ENCODE measurements at regions not wholly inside any gene's neighbourhood (a gene's known extent, or its start where the extent isn't known, plus 50 kb on each side); places are given as distances from the start of the nearest gene placed in this dataset.

DNA sequence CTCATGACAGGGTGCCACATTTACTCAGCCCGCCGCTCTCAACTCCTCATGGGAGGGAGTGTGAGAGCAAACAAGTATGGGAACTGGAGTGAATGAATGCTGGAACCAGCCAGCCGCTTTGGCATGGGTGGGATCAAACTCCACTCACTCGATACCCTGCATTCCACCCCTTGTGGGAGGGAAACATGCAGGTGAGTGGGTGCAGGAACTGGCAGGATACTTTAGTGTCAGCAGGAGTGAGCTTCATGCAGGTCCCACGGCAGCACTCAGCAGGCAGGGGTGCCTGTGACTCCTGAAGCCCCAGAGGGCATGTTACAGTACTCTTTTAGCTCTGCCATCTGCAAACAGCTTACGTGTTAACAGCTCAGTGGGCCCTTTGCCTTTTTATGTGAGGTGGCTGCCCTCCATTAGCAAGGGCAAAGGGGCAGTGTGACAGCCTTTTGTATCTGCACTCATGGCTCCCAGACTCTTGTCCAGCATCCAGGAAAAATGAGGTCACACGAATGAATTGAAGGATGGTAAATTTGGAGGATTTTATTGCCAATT lies 433.2 kb upstream of the NMUR2 start:
- no peaks in the 10 kb centered on the region for H3K36me3 ChIP-seq (ENCODE audit: control insufficient read depth, insufficient read depth, low read length)
- H3K27ac ChIP-seq (ENCODE audit: low read length): no peak overlapping the region
- no peak overlapping the region for H3K4me3 ChIP-seq (ENCODE audit: low read length)
- no peaks in the 10 kb centered on the region for H3K27me3 ChIP-seq (ENCODE audit: control insufficient read depth, insufficient read depth, low read length)
- no peaks in the 10 kb centered on the region for H3K4me1 ChIP-seq (ENCODE audit: control insufficient read depth, insufficient read depth, low read length)
- DNase-seq: peak; percentile 3
- WGBS (ENCODE audit: insufficient coverage): 68% methylated on average over 3 of the region's 7 CpGs
- H3K9me3 ChIP-seq (replicated peaks; ENCODE audit: control insufficient read depth, low read depth, low read length): peaks cover 2% of the 10 kb centered on the region

DNA sequence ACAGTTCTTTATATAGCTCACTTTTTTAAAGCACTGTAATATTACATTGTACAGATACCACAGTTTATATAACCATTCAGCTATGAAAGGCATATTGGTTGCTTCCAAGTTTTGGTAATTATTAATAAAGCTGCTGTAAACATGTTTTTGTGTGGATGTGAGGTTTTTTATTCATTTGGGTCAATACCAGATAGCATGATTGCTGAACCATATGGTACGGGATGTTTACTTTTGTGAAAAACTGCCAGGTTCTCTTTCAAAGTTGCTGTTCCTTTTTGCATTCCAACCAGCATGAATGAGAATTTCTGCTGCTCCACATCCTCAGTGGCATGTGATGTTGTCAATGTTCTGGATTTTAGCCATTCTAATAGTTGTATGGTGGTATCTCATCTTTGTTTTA lies 439.6 kb upstream of the NMUR2 start:
- no peak overlapping the region for H3K27ac ChIP-seq (ENCODE audit: low read length)
- H3K4me1 ChIP-seq (ENCODE audit: control insufficient read depth, insufficient read depth, low read length): no peaks in the 10 kb centered on the region
- H3K4me3 ChIP-seq (ENCODE audit: low read length): no peak overlapping the region
- no CpG with 5 or more reads among the region's 1 CpG for whole genome bisulfite sequencing (ENCODE audit: insufficient coverage)
- no peaks in the 10 kb centered on the region for H3K36me3 ChIP-seq (ENCODE audit: control insufficient read depth, insufficient read depth, low read length)
- no peaks in the 10 kb centered on the region for H3K9me3 ChIP-seq (replicated peaks; ENCODE audit: control insufficient read depth, low read depth, low read length)
- no peak for DNase-seq
- H3K27me3 ChIP-seq (ENCODE audit: control insufficient read depth, insufficient read depth, low read length): no peaks in the 10 kb centered on the region

- Histone ChIP-seq H3K27ac (ENCODE audit: low read length) (no peak overlapping the region), H3K9me3 (replicated peaks; ENCODE audit: control insufficient read depth, low read depth, low read length) (no peaks in the 10 kb centered on the region), H3K36me3 (ENCODE audit: control insufficient read depth, insufficient read depth, low read length) (no peaks in the 10 kb centered on the region), H3K27me3 (ENCODE audit: control insufficient read depth, insufficient read depth, low read length) (no peaks in the 10 kb centered on the region), H3K4me1 (ENCODE audit: control insufficient read depth, insufficient read depth, low read length) (no peaks in the 10 kb centered on the region), H3K4me3 (ENCODE audit: low read length) (no peak overlapping the region)
- DNase-seq: no peak
- no CpG with 5 or more reads among the region's 2 CpGs for WGBS (ENCODE audit: insufficient coverage)
Measured at GRCh38 chr5:152853361-152853760, 448.3 kb upstream of the NMUR2 start.

GRCh38 chr5:152855441-152855840 lies 450.4 kb upstream of the NMUR2 start:
- Histone ChIP-seq H3K27ac (ENCODE audit: low read length) (no peak overlapping the region), H3K27me3 (ENCODE audit: control insufficient read depth, insufficient read depth, low read length) (no peaks in the 10 kb centered on the region), H3K4me1 (ENCODE audit: control insufficient read depth, insufficient read depth, low read length) (no peaks in the 10 kb centered on the region), H3K9me3 (replicated peaks; ENCODE audit: control insufficient read depth, low read depth, low read length) (no peaks in the 10 kb centered on the region), H3K36me3 (ENCODE audit: control insufficient read depth, insufficient read depth, low read length) (no peaks in the 10 kb centered on the region), H3K4me3 (ENCODE audit: low read length) (no peak overlapping the region)
- no CpG with 5 or more reads among the region's 4 CpGs for WGBS (ENCODE audit: insufficient coverage)
- peak; percentile 14 for DNase-seq

- H3K4me3 ChIP-seq (ENCODE audit: low read length): no peak overlapping the region
- H3K36me3 ChIP-seq (ENCODE audit: control insufficient read depth, insufficient read depth, low read length): no peaks in the 10 kb centered on the region
- no peaks in the 10 kb centered on the region for H3K27me3 ChIP-seq (ENCODE audit: control insufficient read depth, insufficient read depth, low read length)
- no peaks in the 10 kb centered on the region for H3K9me3 ChIP-seq (replicated peaks; ENCODE audit: control insufficient read depth, low read depth, low read length)
- DNase-seq: no peak
- no peak overlapping the region for H3K27ac ChIP-seq (ENCODE audit: low read length)
- no peaks in the 10 kb centered on the region for H3K4me1 ChIP-seq (ENCODE audit: control insufficient read depth, insufficient read depth, low read length)
- WGBS (ENCODE audit: insufficient coverage): 76% methylated on average over 2 of the region's 3 CpGs
Measured at GRCh38 chr5:152861231-152861630, 456.2 kb upstream of the NMUR2 start.

DNA sequence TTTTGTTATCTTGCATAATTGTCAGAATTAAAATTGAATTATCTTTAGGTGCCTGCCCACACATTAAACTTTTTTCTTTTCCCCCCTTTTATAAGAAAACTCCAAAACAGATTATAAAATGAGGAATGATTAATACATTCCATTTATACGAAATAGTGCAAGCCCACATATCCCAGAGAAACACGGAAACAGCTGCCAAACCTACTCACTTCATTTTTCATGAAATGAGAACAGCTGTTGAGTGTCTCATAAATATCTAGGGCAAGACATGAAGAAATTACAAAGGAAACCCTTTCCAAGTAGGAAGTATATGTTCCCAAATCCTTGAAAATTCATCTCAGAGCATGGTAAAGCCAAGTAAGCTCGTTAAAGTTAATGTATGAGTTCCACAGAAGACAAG lies 459.4 kb upstream of the NMUR2 start:
- peak; percentile 33 for DNase-seq
- Histone ChIP-seq H3K36me3 (ENCODE audit: control insufficient read depth, insufficient read depth, low read length) (no peaks in the 10 kb centered on the region), H3K27me3 (ENCODE audit: control insufficient read depth, insufficient read depth, low read length) (no peaks in the 10 kb centered on the region), H3K9me3 (replicated peaks; ENCODE audit: control insufficient read depth, low read depth, low read length) (no peaks in the 10 kb centered on the region), H3K27ac (ENCODE audit: low read length) (no peak overlapping the region), H3K4me1 (ENCODE audit: control insufficient read depth, insufficient read depth, low read length) (no peaks in the 10 kb centered on the region), H3K4me3 (ENCODE audit: low read length) (no peak overlapping the region)
- WGBS (ENCODE audit: insufficient coverage): no CpG with 5 or more reads among the region's 3 CpGs

GRCh38 chr5:152864991-152865390 lies 459.9 kb upstream of the NMUR2 start:
- no peak overlapping the region for H3K27ac ChIP-seq (ENCODE audit: low read length)
- no peaks in the 10 kb centered on the region for H3K36me3 ChIP-seq (ENCODE audit: control insufficient read depth, insufficient read depth, low read length)
- no peaks in the 10 kb centered on the region for H3K27me3 ChIP-seq (ENCODE audit: control insufficient read depth, insufficient read depth, low read length)
- peak; percentile 26 for DNase-seq
- H3K4me3 ChIP-seq (ENCODE audit: low read length): no peak overlapping the region
- H3K9me3 ChIP-seq (replicated peaks; ENCODE audit: control insufficient read depth, low read depth, low read length): no peaks in the 10 kb centered on the region
- H3K4me1 ChIP-seq (ENCODE audit: control insufficient read depth, insufficient read depth, low read length): no peaks in the 10 kb centered on the region

GRCh38 chr5:152869971-152870370 lies 464.9 kb upstream of the NMUR2 start:
- no peaks in the 10 kb centered on the region for H3K4me1 ChIP-seq (ENCODE audit: control insufficient read depth, insufficient read depth, low read length)
- no peaks in the 10 kb centered on the region for H3K9me3 ChIP-seq (replicated peaks; ENCODE audit: control insufficient read depth, low read depth, low read length)
- no peaks in the 10 kb centered on the region for H3K36me3 ChIP-seq (ENCODE audit: control insufficient read depth, insufficient read depth, low read length)
- H3K27ac ChIP-seq (ENCODE audit: low read length): no peak overlapping the region
- H3K4me3 ChIP-seq (ENCODE audit: low read length): no peak overlapping the region
- no CpG with 5 or more reads among the region's 4 CpGs for WGBS (ENCODE audit: insufficient coverage)
- H3K27me3 ChIP-seq (ENCODE audit: control insufficient read depth, insufficient read depth, low read length): no peaks in the 10 kb centered on the region
- DNase-seq: no peak

GRCh38 chr5:152882621-152883020 lies 477.5 kb upstream of the NMUR2 start:
- Histone ChIP-seq H3K27ac (ENCODE audit: low read length) (no peak overlapping the region), H3K27me3 (ENCODE audit: control insufficient read depth, insufficient read depth, low read length) (no peaks in the 10 kb centered on the region), H3K36me3 (ENCODE audit: control insufficient read depth, insufficient read depth, low read length) (no peaks in the 10 kb centered on the region), H3K9me3 (replicated peaks; ENCODE audit: control insufficient read depth, low read depth, low read length) (no peaks in the 10 kb centered on the region), H3K4me1 (ENCODE audit: control insufficient read depth, insufficient read depth, low read length) (no peaks in the 10 kb centered on the region), H3K4me3 (ENCODE audit: low read length) (no peak overlapping the region)
- DNase-seq: no peak
- no CpG with 5 or more reads among the region's 2 CpGs for WGBS (ENCODE audit: insufficient coverage)

DNA sequence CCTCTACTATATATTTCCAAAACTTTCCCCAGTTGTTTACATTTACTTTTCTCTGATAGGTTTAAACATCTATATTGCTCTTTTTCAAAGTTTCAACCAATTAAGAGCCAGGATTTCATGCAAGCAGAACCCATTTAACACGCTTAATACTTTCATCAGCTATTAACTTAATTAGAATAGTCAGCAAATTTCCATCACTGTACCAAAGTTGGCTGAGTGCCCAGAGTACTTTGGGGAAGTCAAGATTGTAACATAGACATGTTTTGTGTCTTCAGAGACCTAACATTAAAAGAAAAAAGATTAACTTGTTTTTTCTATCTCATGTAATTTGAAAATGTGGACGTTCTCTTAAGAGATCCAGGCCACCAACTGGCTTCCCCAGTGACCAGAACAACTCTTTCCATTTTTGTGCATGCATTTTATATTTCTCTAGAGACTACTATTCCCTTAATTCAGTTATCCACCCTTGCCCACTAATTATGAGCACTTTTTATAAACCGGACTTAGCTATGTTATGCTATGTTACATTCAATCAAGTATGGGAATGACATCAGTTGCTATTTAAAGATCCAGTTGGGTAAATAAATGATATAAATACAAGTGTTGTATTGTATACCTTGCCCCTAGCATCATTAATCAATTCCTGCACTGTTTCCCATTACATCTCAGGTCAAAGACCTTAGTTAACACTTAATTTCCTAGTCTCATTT lies 478.1 kb upstream of the NMUR2 start:
- Histone ChIP-seq H3K4me1 (ENCODE audit: control insufficient read depth, insufficient read depth, low read length) (no peaks in the 10 kb centered on the region), H3K36me3 (ENCODE audit: control insufficient read depth, insufficient read depth, low read length) (no peaks in the 10 kb centered on the region), H3K9me3 (replicated peaks; ENCODE audit: control insufficient read depth, low read depth, low read length) (no peaks in the 10 kb centered on the region), H3K27me3 (ENCODE audit: control insufficient read depth, insufficient read depth, low read length) (no peaks in the 10 kb centered on the region), H3K27ac (ENCODE audit: low read length) (no peak overlapping the region), H3K4me3 (ENCODE audit: low read length) (no peak overlapping the region)
- peak; percentile 2 for DNase-seq
- no CpG with 5 or more reads among the region's 3 CpGs for WGBS (ENCODE audit: insufficient coverage)

- H3K27me3 ChIP-seq (ENCODE audit: control insufficient read depth, insufficient read depth, low read length): no peaks in the 10 kb centered on the region
- H3K4me3 ChIP-seq (ENCODE audit: low read length): no peak overlapping the region
- H3K9me3 ChIP-seq (replicated peaks; ENCODE audit: control insufficient read depth, low read depth, low read length): no peaks in the 10 kb centered on the region
- H3K36me3 ChIP-seq (ENCODE audit: control insufficient read depth, insufficient read depth, low read length): no peaks in the 10 kb centered on the region
- H3K27ac ChIP-seq (ENCODE audit: low read length): no peak overlapping the region
- no peak for DNase-seq
- H3K4me1 ChIP-seq (ENCODE audit: control insufficient read depth, insufficient read depth, low read length): no peaks in the 10 kb centered on the region
Measured at GRCh38 chr5:152884006-152884405, 478.9 kb upstream of the NMUR2 start.
